H1 (cell line): ENCODE measurements at regions not wholly inside any gene's neighbourhood (a gene's known extent, or its start where the extent isn't known, plus 50 kb on each side); places are given as distances from the start of the nearest gene placed in this dataset.

Source experiments
- MAFK ChIP-seq: IDR thresholded peaks from 2 replicates; pipeline ENCODE4 v1.6.1; 2012; ENCODE audit warnings: low read depth, mild to moderate bottlenecking, improper control_type of control experiment, low read length
- RAD21 ChIP-seq, 2 experiments: IDR thresholded peaks in 1 of 2; conservative IDR thresholded peaks in 1 of 2; 2 replicates each; pipeline ENCODE4 v1.6.1; 2011; ENCODE audit warnings: low read depth in 2 of 2, low read length in 2 of 2, improper control_type of control experiment in 1 of 2, inconsistent platforms in 1 of 2, mild to moderate bottlenecking in 1 of 2, moderate library complexity in 1 of 2
- SAP30 ChIP-seq: fragments of 300-600 bp; sonication (generic); IDR thresholded peaks from 2 replicates; pipeline ENCODE4 v1.7.1; 2012; ENCODE audit warnings: low read length, moderate library complexity, mild to moderate bottlenecking, inconsistent platforms; ENCODE audit not compliant: insufficient read depth, insufficient replicate concordance
- TF ChIP-seq, protein P1 (sequence below), 3 experiments: IDR thresholded peaks; 1 replicate in 2 of 3; 2 replicates in 1 of 3; pipeline versions ENCODE4 v1.5.1 to v1.6.1; 2011; ENCODE audit warnings: low read length in 3 of 3, mild to moderate bottlenecking in 3 of 3, inconsistent platforms in 2 of 3, low read depth in 1 of 3, moderate library complexity in 1 of 3; ENCODE audit not compliant: insufficient read depth in 1 of 3; ENCODE audit errors: control extremely low read depth in 1 of 3

GRCh38 chr16:62549875-62550274 lies 513.6 kb upstream of the CDH8 start (continued):
- TF ChIP-seq MAFK, result no peak
- TF ChIP-seq, protein P1, sequence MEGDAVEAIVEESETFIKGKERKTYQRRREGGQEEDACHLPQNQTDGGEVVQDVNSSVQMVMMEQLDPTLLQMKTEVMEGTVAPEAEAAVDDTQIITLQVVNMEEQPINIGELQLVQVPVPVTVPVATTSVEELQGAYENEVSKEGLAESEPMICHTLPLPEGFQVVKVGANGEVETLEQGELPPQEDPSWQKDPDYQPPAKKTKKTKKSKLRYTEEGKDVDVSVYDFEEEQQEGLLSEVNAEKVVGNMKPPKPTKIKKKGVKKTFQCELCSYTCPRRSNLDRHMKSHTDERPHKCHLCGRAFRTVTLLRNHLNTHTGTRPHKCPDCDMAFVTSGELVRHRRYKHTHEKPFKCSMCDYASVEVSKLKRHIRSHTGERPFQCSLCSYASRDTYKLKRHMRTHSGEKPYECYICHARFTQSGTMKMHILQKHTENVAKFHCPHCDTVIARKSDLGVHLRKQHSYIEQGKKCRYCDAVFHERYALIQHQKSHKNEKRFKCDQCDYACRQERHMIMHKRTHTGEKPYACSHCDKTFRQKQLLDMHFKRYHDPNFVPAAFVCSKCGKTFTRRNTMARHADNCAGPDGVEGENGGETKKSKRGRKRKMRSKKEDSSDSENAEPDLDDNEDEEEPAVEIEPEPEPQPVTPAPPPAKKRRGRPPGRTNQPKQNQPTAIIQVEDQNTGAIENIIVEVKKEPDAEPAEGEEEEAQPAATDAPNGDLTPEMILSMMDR (IDR thresholded peaks at IDR 0.05; ENCODE audit: control extremely low read depth in 1 of 3, insufficient read depth in 1 of 3, low read depth in 1 of 3, low read length in 3 of 3), result no peak
- no peak for TF ChIP-seq SAP30
- no peak for TF ChIP-seq RAD21 (IDR thresholded peaks at IDR 0.05 in 1 of 2, conservative IDR thresholded peaks at IDR 0.05 in 1 of 2; ENCODE audit: low read depth in 2 of 2, low read length in 2 of 2)
